HG03159 (cell line): ENCODE measurements at regions not wholly inside any gene's neighbourhood (a gene's known extent, or its start where the extent isn't known, plus 50 kb on each side); places are given as distances from the start of the nearest gene placed in this dataset.

Source experiments
- ATAC-seq: cut with Tn5 transposase; IDR thresholded peaks from one replicate; pipeline ENCODE4 v1.9.1; 2021; ENCODE audit warnings: mild to moderate bottlenecking, moderate library complexity; ENCODE audit not compliant: unreplicated experiment

- no peak for ATAC-seq
Observed at GRCh38 chr20:22408521-22409402, 175.6 kb downstream of the FOXA2 start.

GRCh38 chr20:22407237-22408193, 176.9 kb downstream of the FOXA2 start:
- no peak for ATAC-seq

- no peak for ATAC-seq
Observed at GRCh38 chr20:22404419-22405170, 179.8 kb downstream of the FOXA2 start.

- no peak for ATAC-seq
Observed at GRCh38 chr20:22403632-22404361, 180.6 kb downstream of the FOXA2 start.

GRCh38 chr20:22403022-22403631, 181.2 kb downstream of the FOXA2 start:
- ATAC-seq: no peak

- ATAC-seq: no peak
Observed at GRCh38 chr20:22402550-22402949, 181.8 kb downstream of the FOXA2 start.

DNA sequence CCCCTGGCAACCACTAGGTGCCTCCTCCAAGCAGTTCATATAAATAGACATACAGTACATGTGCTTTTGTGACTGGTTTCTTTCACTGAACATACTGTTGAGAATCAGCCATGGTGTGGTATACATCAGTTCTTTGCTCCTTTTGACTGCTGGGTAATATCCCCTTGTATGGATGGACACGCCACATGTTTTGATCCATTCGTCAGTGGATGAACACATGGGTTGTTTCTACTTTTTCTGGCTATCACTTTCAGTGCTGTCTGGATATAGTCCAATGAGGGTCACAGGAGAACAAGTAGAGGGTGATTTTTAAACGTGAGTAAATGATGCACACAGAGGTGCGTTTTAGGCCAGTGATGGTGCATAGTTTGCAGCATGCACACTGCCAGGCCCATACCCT, 183.9 kb downstream of the FOXA2 start:
- no peak for ATAC-seq

DNA sequence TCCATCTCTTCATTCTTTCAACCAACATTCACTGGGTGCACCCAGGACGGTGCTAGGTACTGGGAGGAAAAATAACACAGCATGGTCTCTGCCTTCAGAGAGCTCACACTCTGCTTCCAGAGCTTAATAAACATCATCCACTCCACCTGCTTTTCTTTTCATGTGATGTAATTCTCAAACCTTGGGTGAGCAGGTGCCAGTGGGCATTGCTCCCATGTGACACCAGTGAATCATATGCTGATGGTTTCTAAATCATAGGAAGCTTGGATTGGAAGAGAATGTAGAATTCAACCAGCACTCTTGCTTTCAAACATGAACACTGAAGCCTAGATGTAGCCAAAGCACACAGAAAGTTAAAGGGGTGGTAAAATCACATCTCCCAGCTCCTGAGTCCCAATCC, 189.8 kb downstream of the FOXA2 start:
- ATAC-seq: no peak

DNA sequence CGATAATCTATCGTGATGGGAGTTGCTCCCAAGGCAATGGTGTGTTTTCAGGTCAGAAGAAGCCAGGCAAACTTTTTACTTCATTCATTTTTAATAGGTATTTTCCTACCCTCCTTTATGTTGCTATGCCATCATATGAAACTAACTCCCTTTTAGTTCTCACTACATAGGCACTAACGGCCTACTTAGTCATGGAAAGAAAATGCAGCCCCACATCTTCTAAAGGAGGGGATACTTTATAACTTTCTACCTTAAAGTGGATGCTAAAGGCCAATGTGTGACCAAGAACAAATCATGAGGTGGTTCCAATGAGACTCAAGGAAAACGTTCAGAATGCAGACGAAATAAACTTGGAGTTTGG, 193.8 kb downstream of the FOXA2 start:
- ATAC-seq: no peak

GRCh38 chr20:22389836-22390542, 194.4 kb downstream of the FOXA2 start:
- no peak for ATAC-seq

GRCh38 chr20:22387452-22387851, 196.9 kb downstream of the FOXA2 start:
- no peak for ATAC-seq

GRCh38 chr20:22386306-22386623, 198.1 kb downstream of the FOXA2 start:
- ATAC-seq: no peak

DNA sequence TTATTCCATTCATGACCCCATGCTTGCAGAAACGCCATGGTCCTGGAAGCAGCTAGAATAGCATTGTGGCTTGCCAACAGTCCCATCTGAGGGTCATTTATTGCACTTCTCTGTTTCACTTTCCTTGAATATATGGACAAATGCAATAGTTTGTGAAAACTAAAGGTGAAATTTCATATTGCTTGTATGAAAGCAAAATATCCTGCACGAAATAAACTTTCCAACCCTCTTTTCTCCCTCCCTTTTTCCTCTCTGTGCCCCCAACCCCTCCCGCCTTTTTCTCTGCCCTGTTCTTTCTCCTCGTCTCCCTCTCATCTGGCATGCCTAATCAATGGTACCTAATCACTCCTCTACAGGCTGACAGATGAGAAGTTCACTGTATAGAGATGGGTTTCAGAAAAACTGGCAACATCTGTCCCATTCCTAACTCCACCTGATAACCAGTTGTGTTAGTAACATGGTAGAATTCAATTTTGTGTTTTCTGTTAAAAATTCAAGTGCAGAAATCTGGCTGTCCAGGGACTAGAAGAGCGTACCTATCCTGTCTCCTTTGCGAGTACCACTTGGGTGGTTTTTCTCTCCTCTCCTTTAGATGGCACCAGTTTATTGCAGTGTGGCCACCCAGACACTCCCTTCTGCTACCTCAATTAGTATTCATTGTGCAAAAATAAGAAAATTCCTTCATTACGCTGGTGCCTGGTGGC, 198.6 kb downstream of the FOXA2 start:
- no peak for ATAC-seq

DNA sequence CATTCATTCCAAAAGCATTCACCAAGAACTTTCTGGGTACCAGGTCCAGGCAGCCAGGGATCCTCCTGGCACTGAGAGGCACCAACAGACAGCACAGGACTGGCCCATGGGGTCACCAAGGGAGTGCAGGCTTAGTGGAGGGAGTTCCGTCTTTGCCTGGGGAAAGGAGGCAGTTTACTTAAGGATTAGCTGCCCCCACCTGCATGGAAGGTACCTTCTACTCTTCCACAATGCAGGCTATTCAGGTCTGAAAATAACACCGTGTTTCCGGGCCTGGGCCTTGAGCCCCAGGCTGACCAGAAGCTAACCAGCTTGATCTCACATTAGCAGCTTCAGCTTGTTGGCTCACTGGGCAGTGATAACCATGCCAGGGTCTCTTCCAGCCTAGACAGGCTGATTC, 199.4 kb downstream of the FOXA2 start:
- ATAC-seq: no peak

GRCh38 chr20:22383156-22383555, 201.2 kb downstream of the FOXA2 start:
- no peak for ATAC-seq

DNA sequence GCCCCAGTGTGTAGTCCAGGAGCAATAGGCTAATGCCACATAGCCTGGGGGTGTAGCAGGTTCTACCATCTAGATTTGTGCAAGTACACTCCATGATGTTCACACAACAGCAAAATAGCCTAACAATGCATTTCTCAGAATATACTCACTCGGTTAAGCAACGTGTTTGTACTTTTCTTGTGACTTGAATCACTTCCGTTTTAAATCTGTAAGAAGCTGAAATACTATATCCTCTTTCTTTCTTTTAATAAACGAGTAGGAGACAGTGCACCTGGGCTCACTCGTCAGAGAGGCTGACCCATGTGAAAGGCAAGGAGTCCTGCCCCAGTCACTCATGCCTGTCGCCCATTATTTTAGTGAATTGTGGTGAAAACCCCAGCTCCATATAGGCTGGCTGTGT, 201.6 kb downstream of the FOXA2 start:
- ATAC-seq: no peak

- ATAC-seq: no peak
Observed at GRCh38 chr20:22381812-22382416, 202.5 kb downstream of the FOXA2 start.

DNA sequence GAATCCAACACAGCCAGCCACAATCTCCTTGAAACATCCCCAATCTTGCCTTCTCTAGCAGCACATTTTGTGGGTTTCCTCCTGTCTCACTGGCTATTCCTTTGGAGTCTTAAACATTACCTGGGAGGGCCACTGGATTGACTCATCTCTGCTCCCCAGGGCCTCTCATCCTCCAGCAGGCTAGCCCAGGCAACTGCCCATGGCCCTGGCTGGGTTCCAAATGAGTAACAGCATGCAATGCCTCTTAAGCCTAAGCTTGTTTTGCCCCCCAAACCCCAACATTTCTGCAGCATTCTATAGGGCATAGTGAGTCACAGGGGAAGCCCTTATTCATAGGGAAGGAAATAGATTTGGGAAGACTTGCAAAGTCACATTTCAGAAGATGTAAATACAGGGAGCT, 204.9 kb downstream of the FOXA2 start:
- ATAC-seq: no peak
